ENCODE measurements at regions not wholly inside any gene's neighbourhood (a gene's known extent, or its start where the extent isn't known, plus 50 kb on each side); places are given as distances from the start of the nearest gene placed in this dataset.

- TF ChIP-seq ZNF462 (CRISPR knock-in tag; IDR thresholded peaks at IDR 0.05) (no peak), EZH2 (IDR thresholded peaks at IDR 0.05; ENCODE audit: low read depth, unreplicated experiment) (no peak)
Measured at GRCh38 chr16:59864981-59865666, 1131.0 kb upstream of the GOT2 start (continued).

- H3K9me2 ChIP-seq (ENCODE audit: insufficient read depth), result peaks cover 6% of the 10 kb centered on the region; the same call in 1 of the 2 replicates
- no peak for ATAC-seq
- H3K27me3 ChIP-seq (ENCODE audit: insufficient read depth), result no peaks in the 10 kb centered on the region
- H3K4me1 Mint-ChIP-seq, result 0 out of 3 replicates have a peak, but pooled peaks cover 3% of the 10 kb centered on the region
- H3K27ac ChIP-seq (ENCODE audit: low read depth), result no peak overlapping the region
- no peaks in the 10 kb centered on the region for H4K20me1 ChIP-seq (replicated peaks; ENCODE audit: insufficient read depth)
- H3K27ac Mint-ChIP-seq, result no peak overlapping the region
- no peaks in the 10 kb centered on the region for H3K79me2 ChIP-seq (replicated peaks; ENCODE audit: insufficient read depth)
- H2AFZ ChIP-seq, result no peak overlapping the region
- no peaks in the 10 kb centered on the region for H3F3A ChIP-seq (replicated peaks; ENCODE audit: low read depth)
- no peak for DNase-seq (ENCODE audit: low spot score)
- no peaks in the 10 kb centered on the region for H3K36me3 Mint-ChIP-seq (ENCODE audit: low read depth)
- H3K4me2 ChIP-seq, result no peak overlapping the region
- no peak overlapping the region for H3K4me3 Mint-ChIP-seq
- no peaks in the 10 kb centered on the region for H3K9me3 Mint-ChIP-seq
- H3K4me1 ChIP-seq (ENCODE audit: insufficient read depth), result no peaks in the 10 kb centered on the region
- no peak overlapping the region for H3K4me3 ChIP-seq
- peaks cover 2% of the 10 kb centered on the region for H3K27me3 Mint-ChIP-seq (ENCODE audit: insufficient read depth, low read depth, poor library complexity)
- no peaks in the 10 kb centered on the region for H3K36me3 ChIP-seq (ENCODE audit: insufficient read depth)
- TF ChIP-seq REST (IDR thresholded peaks at IDR 0.05; ENCODE audit: unreplicated experiment) (no peak), ZNF331 (CRISPR knock-in tag; IDR thresholded peaks at IDR 0.05; ENCODE audit: low read depth) (no peak), ZNF114 (CRISPR knock-in tag; IDR thresholded peaks at IDR 0.05) (no peak), NANOG (IDR thresholded peaks at IDR 0.05; ENCODE audit: borderline replicate concordance) (no peak), STAT1 (IDR thresholded peaks at IDR 0.05; ENCODE audit: unreplicated experiment) (no peak), POLR2AphosphoS5 (IDR thresholded peaks at IDR 0.05; ENCODE audit: low read depth) (no peak), CREB1 (CRISPR knock-in tag; IDR thresholded peaks at IDR 0.05; ENCODE audit: low read depth) (no peak), EZH2phosphoT487 (IDR thresholded peaks at IDR 0.05; ENCODE audit: unreplicated experiment) (no peak), CTCF (conservative IDR thresholded peaks at IDR 0.05; ENCODE audit: low read depth in 2 of 2) (no peak), EZH2 (IDR thresholded peaks at IDR 0.05; ENCODE audit: low read depth, unreplicated experiment) (no peak)
Measured at GRCh38 chr16:59859676-59860402, 1125.7 kb upstream of the GOT2 start.
